Caco-2 (cell line): ENCODE measurements at regions not wholly inside any gene's neighbourhood (a gene's known extent, or its start where the extent isn't known, plus 50 kb on each side); places are given as distances from the start of the nearest gene placed in this dataset.

Experiments
- BruUV-seq: library from RNA; stranded (reverse); fragments of 400-500 nt; replicated peaks from 2 replicates; lab custom pipeline; 2021; lab: Mats Ljungman, UMichigan
- CTCF ChIA-PET: fragments of 300-600 bp; sonication (Branson Sonifier 250); formaldehyde crosslinking; loops from one replicate; lab custom pipeline; 2022; ENCODE audit warnings: antibody characterized with exemption; lab: Charles Lee
- POLR2A ChIA-PET: fragments of 300-600 bp; sonication (Branson Sonifier 250); formaldehyde crosslinking; loops from one replicate; lab custom pipeline; 2022; ENCODE audit warnings: antibody characterized with exemption; lab: Charles Lee
- DNase-seq, 2 experiments: peaks; one replicate each; pipeline versions ENCODE4 v3.0.0 to v3.0.0-alpha.2; 2020 to 2022
- H3K27me3 ChIP-seq: replicated peaks from 2 replicates; pipeline ENCODE4 v1.6.0; 2011; ENCODE audit warnings: low read length; ENCODE audit not compliant: control insufficient read depth, insufficient read depth
- H3K36me3 ChIP-seq: 2 replicates; pipeline ENCODE4 v1.5.1; 2011; ENCODE audit warnings: low read length; ENCODE audit not compliant: control insufficient read depth, insufficient read depth
- H3K4me1 ChIP-seq: fragments of 250-450 bp; sonication (Bioruptor Pico); 2 replicates; pipeline ENCODE4 v1.5.1; 2020; ENCODE audit warnings: mild to moderate bottlenecking
- H3K4me3 ChIP-seq: 2 replicates; pipeline ENCODE4 v1.5.1; 2011; ENCODE audit warnings: low read depth, mild to moderate bottlenecking, control low read depth, low read length
- H3K9me3 ChIP-seq: fragments of 250-450 bp; sonication (Bioruptor Pico); 2 replicates; pipeline ENCODE4 v1.5.1; 2020; ENCODE audit warnings: mild to moderate bottlenecking, moderate library complexity
- H3K27ac Mint-ChIP-seq: one replicate; pipeline ENCODE4 v1.8.0; 2022; ENCODE audit warnings: mixed read lengths; ENCODE audit not compliant: unreplicated experiment
- H3K27me3 Mint-ChIP-seq: one replicate; pipeline ENCODE4 v1.8.0; 2022; ENCODE audit warnings: mixed read lengths; ENCODE audit not compliant: insufficient read depth, unreplicated experiment
- H3K36me3 Mint-ChIP-seq: one replicate; pipeline ENCODE4 v1.8.0; 2022; ENCODE audit warnings: mild to moderate bottlenecking, mixed read lengths; ENCODE audit not compliant: insufficient read depth, unreplicated experiment
- H3K4me1 Mint-ChIP-seq: one replicate; pipeline ENCODE4 v1.8.0; 2022; ENCODE audit warnings: low read depth, mixed read lengths; ENCODE audit not compliant: unreplicated experiment
- H3K4me3 Mint-ChIP-seq: one replicate; pipeline ENCODE4 v1.8.0; 2022; ENCODE audit warnings: mild to moderate bottlenecking, moderate library complexity, mixed read lengths; ENCODE audit not compliant: unreplicated experiment
- H3K9me3 Mint-ChIP-seq: one replicate; pipeline ENCODE4 v1.8.0; 2022; ENCODE audit warnings: mixed read lengths; ENCODE audit not compliant: unreplicated experiment
- CTCF ChIP-seq, 2 experiments: fragments of 200-600 bp in 1 of 2; IDR thresholded peaks; 1 replicate in 1 of 2; 2 replicates in 1 of 2; pipeline versions ENCODE4 v1.5.1 to v1.8.0; 2011 to 2022; ENCODE audit warnings: antibody characterized with exemption in 1 of 2, control low read depth in 1 of 2, inconsistent platforms in 1 of 2, low read depth in 1 of 2, low read length in 1 of 2, mild to moderate bottlenecking in 1 of 2, moderate library complexity in 1 of 2; ENCODE audit not compliant: insufficient read depth in 1 of 2, severe bottlenecking in 1 of 2, unreplicated experiment in 1 of 2
- intact Hi-C: fragments of 100-400 bp; cut with micrococcal nuclease; formaldehyde crosslinking; loops from one replicate; pipeline ENCODE4 v1.10.0; 2022; ENCODE audit not compliant: unreplicated experiment

GRCh38 chrX:134747006-134747405 is 50.0 kb downstream of the PABIR2 start:
- peak in 1 of 2 experiments; percentile 14 for DNase-seq
- Mint-ChIP-seq H3K27me3 (no peaks in the 10 kb centered on the region), H3K9me3 (no peaks in the 10 kb centered on the region), H3K27ac (peak overlapping the region; percentile 75), H3K4me1 (peaks cover 32% of the 10 kb centered on the region), H3K4me3 (peak overlapping the region; percentile 33), H3K36me3 (no peaks in the 10 kb centered on the region)
- Histone ChIP-seq H3K4me3 (no peak overlapping the region), H3K27me3 (no peaks in the 10 kb centered on the region), H3K4me1 (peaks cover 34% of the 10 kb centered on the region), H3K9me3 (no peaks in the 10 kb centered on the region), H3K36me3 (no peaks in the 10 kb centered on the region)
- BruUV-seq: no TSS peak
- intact Hi-C loops: loop anchor here (1.0 kb wide), 1 partner anchor 29 kb away; no protein-coding TSS in a partner anchor
- no peak for TF ChIP-seq CTCF (IDR thresholded peaks at IDR 0.05; ENCODE audit: insufficient read depth in 1 of 2, low read depth in 1 of 2, low read length in 1 of 2, severe bottlenecking in 1 of 2, unreplicated experiment in 1 of 2)
- POLR2A ChIA-PET: no interaction called here
- CTCF ChIA-PET: interaction anchor here (1.7 kb wide), 1 partner anchor 17 kb away, joined by 5 read pairs; no protein-coding TSS in a partner anchor

GRCh38 chrX:134746410-134746785 is 50.6 kb downstream of the PABIR2 start:
- peaks cover 26% of the 10 kb centered on the region for H3K4me1 Mint-ChIP-seq
- peak overlapping the region; percentile 75 for H3K27ac Mint-ChIP-seq
- Histone ChIP-seq H3K9me3 (no peaks in the 10 kb centered on the region), H3K4me3 (no peak overlapping the region), H3K4me1 (peaks cover 34% of the 10 kb centered on the region), H3K27me3 (no peaks in the 10 kb centered on the region), H3K36me3 (no peaks in the 10 kb centered on the region)
- BruUV-seq: no TSS peak
- ChIA-PET CTCF (interaction anchor here (1.7 kb wide), 1 partner anchor 17 kb away, joined by 5 read pairs; no protein-coding TSS in a partner anchor), POLR2A (no interaction called here)
- TF ChIP-seq CTCF (IDR thresholded peaks at IDR 0.05; ENCODE audit: insufficient read depth in 1 of 2, low read depth in 1 of 2, low read length in 1 of 2, severe bottlenecking in 1 of 2, unreplicated experiment in 1 of 2): no peak
- DNase-seq: no peak
- H3K27me3 Mint-ChIP-seq: no peaks in the 10 kb centered on the region
- intact Hi-C loops: no loop called here
- no peaks in the 10 kb centered on the region for H3K36me3 Mint-ChIP-seq
- H3K4me3 Mint-ChIP-seq: no peak overlapping the region
- no peaks in the 10 kb centered on the region for H3K9me3 Mint-ChIP-seq

GRCh38 chrX:134745636-134746409 is 51.2 kb downstream of the PABIR2 start:
- ChIA-PET POLR2A (no interaction called here), CTCF (interaction anchor here (1.7 kb wide), 1 partner anchor 18 kb away, joined by 5 read pairs; no protein-coding TSS in a partner anchor)
- Histone ChIP-seq H3K9me3 (no peaks in the 10 kb centered on the region), H3K27me3 (no peaks in the 10 kb centered on the region), H3K4me3 (no peak overlapping the region), H3K36me3 (no peaks in the 10 kb centered on the region), H3K4me1 (peaks cover 34% of the 10 kb centered on the region)
- Mint-ChIP-seq H3K27ac (no peak overlapping the region), H3K9me3 (no peaks in the 10 kb centered on the region), H3K27me3 (no peaks in the 10 kb centered on the region), H3K36me3 (no peaks in the 10 kb centered on the region), H3K4me3 (no peak overlapping the region), H3K4me1 (peaks cover 22% of the 10 kb centered on the region)
- DNase-seq: no peak
- no TSS peak for BruUV-seq
- intact Hi-C loops: no loop called here
- TF ChIP-seq CTCF (IDR thresholded peaks at IDR 0.05; ENCODE audit: insufficient read depth in 1 of 2, low read depth in 1 of 2, low read length in 1 of 2, severe bottlenecking in 1 of 2, unreplicated experiment in 1 of 2): no peak
